Glutamatergic neuron (in vitro differentiated cells): ENCODE measurements at regions not wholly inside any gene's neighbourhood (a gene's known extent, or its start where the extent isn't known, plus 50 kb on each side); places are given as distances from the start of the nearest gene placed in this dataset.
"Not testable (repeated sequence)": the region's sequence is repeated elsewhere in the genome, so short reads cannot be mapped to it uniquely, and the experiment has no call there.

ENCODE experiments used
- DNase-seq: peaks from one replicate; pipeline ENCODE4 v3.0.0; 2022
- H3K27ac Mint-ChIP-seq: one replicate; pipeline ENCODE4 v1.8.0; 2020; ENCODE audit warnings: mild to moderate bottlenecking, mixed read lengths, inconsistent platforms; ENCODE audit not compliant: unreplicated experiment
- H3K27me3 Mint-ChIP-seq: one replicate; pipeline ENCODE4 v1.8.0; 2020; ENCODE audit warnings: mild to moderate bottlenecking, moderate library complexity, mixed read lengths, inconsistent platforms; ENCODE audit not compliant: unreplicated experiment
- H3K36me3 Mint-ChIP-seq: one replicate; pipeline ENCODE4 v1.8.0; 2020; ENCODE audit warnings: mild to moderate bottlenecking, mixed read lengths, inconsistent platforms; ENCODE audit not compliant: unreplicated experiment
- H3K4me1 Mint-ChIP-seq: one replicate; pipeline ENCODE4 v1.8.0; 2020; ENCODE audit warnings: mild to moderate bottlenecking, low read depth, mixed read lengths, inconsistent platforms; ENCODE audit not compliant: unreplicated experiment
- H3K4me3 Mint-ChIP-seq: one replicate; pipeline ENCODE4 v1.8.0; 2020; ENCODE audit warnings: mild to moderate bottlenecking, mixed read lengths, inconsistent platforms; ENCODE audit not compliant: unreplicated experiment
- H3K9me3 Mint-ChIP-seq: one replicate; pipeline ENCODE4 v1.8.0; 2020; ENCODE audit warnings: mild to moderate bottlenecking, moderate library complexity, mixed read lengths, inconsistent platforms; ENCODE audit not compliant: unreplicated experiment
- TF ChIP-seq, protein P1 (sequence below): fragments of 200-600 bp; sonication (generic); IDR thresholded peaks from one replicate; pipeline ENCODE4 v1.5.0; 2021; ENCODE audit not compliant: partially characterized antibody, unreplicated experiment

DNA sequence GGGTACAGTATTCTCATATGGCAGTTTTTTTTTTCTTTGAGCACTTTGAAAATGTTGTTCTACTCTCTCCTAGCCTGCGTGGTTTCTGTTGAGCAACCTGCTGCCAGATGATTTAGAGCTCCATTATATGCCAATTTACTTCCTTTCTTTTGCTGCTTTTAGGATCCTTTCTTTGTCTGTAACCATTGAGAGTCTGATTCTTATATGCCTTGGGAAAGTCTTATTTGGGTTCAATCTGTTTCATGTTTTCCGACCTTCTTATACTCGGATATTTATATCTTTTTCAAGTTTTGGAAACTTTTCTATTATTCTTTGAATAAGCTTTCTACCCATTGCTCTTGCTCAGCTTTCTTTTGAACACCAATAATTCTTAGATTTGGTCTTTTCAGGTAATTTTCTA lies 138.1 kb upstream of the RAG2 start:
- Mint-ChIP-seq H3K4me1 (no peaks in the 10 kb centered on the region), H3K4me3 (no peak overlapping the region), H3K9me3 (no peaks in the 10 kb centered on the region), H3K27me3 (no peaks in the 10 kb centered on the region), H3K27ac (no peak overlapping the region), H3K36me3 (peaks cover 9% of the 10 kb centered on the region)
- DNase-seq, result no peak
- TF ChIP-seq, protein P1, sequence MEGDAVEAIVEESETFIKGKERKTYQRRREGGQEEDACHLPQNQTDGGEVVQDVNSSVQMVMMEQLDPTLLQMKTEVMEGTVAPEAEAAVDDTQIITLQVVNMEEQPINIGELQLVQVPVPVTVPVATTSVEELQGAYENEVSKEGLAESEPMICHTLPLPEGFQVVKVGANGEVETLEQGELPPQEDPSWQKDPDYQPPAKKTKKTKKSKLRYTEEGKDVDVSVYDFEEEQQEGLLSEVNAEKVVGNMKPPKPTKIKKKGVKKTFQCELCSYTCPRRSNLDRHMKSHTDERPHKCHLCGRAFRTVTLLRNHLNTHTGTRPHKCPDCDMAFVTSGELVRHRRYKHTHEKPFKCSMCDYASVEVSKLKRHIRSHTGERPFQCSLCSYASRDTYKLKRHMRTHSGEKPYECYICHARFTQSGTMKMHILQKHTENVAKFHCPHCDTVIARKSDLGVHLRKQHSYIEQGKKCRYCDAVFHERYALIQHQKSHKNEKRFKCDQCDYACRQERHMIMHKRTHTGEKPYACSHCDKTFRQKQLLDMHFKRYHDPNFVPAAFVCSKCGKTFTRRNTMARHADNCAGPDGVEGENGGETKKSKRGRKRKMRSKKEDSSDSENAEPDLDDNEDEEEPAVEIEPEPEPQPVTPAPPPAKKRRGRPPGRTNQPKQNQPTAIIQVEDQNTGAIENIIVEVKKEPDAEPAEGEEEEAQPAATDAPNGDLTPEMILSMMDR, result no peak

DNA sequence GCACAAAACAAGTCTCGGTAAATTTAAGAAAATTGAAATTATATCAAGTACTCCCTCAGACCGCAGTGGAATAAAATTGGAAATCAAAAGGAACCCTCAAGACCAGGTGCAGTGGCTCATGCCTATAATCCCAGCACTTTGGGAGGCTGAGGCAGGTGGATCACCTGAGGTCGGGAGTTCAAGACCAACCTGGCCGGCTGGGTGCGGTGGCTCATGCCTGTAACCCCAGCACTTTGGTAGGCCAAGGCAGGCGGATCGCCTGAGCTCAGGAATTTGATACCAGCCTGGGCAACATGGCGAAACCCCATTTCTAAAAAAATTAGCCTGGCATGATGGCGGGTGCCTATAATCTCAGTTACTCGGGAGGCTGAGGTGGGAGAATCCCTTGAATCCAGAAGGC lies 135.7 kb upstream of the RAG2 start:
- H3K9me3 Mint-ChIP-seq, H3K4me3 Mint-ChIP-seq, DNase-seq, H3K36me3 Mint-ChIP-seq, H3K27me3 Mint-ChIP-seq, H3K27ac Mint-ChIP-seq, H3K4me1 Mint-ChIP-seq: not testable (repeated sequence)

DNA sequence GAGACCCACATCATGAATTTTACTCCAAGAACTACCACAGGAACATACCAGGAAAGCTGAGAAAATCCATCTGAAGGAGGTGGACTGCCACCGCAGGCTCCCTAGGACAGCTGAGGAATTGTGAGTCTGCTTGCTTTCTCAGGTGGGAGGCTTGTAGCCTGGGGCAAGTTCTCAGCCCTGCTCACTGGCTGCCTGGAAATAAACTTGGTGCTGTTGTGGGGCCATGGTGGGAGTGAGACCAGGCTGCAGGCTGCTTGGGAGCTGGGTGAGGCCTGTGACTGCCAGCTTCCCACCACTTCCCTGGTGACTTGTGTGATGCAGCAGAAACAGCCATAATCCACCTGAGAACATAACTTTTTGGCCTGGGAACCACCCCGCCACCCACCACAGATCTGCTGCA lies 132.7 kb upstream of the RAG2 start:
- H3K27me3 Mint-ChIP-seq, result no peaks in the 10 kb centered on the region
- peaks cover under 1% of the 10 kb centered on the region for H3K36me3 Mint-ChIP-seq
- TF ChIP-seq, protein P1, result no peak
- no peak overlapping the region for H3K4me3 Mint-ChIP-seq
- peaks cover 2% of the 10 kb centered on the region for H3K9me3 Mint-ChIP-seq
- no peak overlapping the region for H3K27ac Mint-ChIP-seq
- no peak for DNase-seq
- no peaks in the 10 kb centered on the region for H3K4me1 Mint-ChIP-seq

DNA sequence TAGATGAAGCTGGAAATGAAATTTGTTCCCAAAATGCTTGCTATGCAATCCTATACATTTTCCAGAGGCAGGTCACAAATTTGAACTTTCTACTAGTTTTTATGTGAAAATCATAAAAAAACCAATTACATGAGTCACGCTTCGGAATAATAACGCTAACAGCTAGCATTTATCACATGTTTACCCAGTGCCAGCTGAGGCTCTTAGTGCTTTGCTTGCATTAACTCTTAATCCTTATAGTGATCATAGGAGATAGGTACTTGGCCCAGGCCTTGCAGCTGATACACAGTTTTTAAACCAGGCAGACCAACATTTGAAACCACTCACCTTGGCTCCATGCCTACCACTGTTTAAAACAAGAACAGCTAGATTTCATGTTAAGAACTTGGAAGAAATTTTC lies 131.8 kb upstream of the RAG2 start:
- Mint-ChIP-seq H3K27me3 (no peaks in the 10 kb centered on the region), H3K36me3 (no peaks in the 10 kb centered on the region), H3K4me3 (no peak overlapping the region), H3K27ac (no peak overlapping the region), H3K4me1 (no peaks in the 10 kb centered on the region), H3K9me3 (peaks cover 2% of the 10 kb centered on the region)
- no peak for DNase-seq
- TF ChIP-seq, protein P1, result no peak

DNA sequence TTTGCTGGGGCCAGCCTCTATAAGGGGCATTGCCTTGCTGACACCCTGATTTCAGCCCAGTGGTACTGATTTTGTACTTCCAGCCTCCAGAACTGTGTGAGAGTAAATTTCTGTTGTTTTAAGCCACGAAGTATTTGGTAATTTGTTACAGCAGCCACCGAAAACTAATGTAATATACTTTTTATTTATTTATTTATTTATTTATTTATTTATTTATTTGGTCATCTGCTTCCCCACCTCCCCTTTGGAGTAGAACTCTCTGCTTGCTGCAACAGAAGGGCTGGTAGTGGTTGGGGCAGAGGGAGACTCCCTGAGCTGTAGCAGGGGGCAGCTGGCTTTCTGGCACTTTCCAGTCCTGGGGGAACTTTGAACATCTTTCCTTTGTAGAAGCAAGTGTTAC lies 128.4 kb upstream of the RAG2 start:
- TF ChIP-seq, protein P1, result no peak
- Mint-ChIP-seq H3K4me3 (no peak overlapping the region), H3K36me3 (no peaks in the 10 kb centered on the region), H3K27me3 (peaks cover under 1% of the 10 kb centered on the region), H3K4me1 (no peaks in the 10 kb centered on the region), H3K27ac (no peak overlapping the region), H3K9me3 (peaks cover 2% of the 10 kb centered on the region)
- no peak for DNase-seq
